HG02763 (cell line): ENCODE measurements at regions not wholly inside any gene's neighbourhood (a gene's known extent, or its start where the extent isn't known, plus 50 kb on each side); places are given as distances from the start of the nearest gene placed in this dataset.
"Not testable (repeated sequence)": the region's sequence is repeated elsewhere in the genome, so short reads cannot be mapped to it uniquely, and the experiment has no call there.

Source experiments
- ATAC-seq: cut with Tn5 transposase; IDR thresholded peaks from one replicate; pipeline ENCODE4 v1.9.1; 2021; ENCODE audit warnings: mild to moderate bottlenecking, moderate library complexity; ENCODE audit not compliant: unreplicated experiment

- no peak for ATAC-seq
Measured at GRCh38 chr12:59055204-59055860, 135.0 kb upstream of the LRIG3 start.

- not testable (repeated sequence) for ATAC-seq
Measured at GRCh38 chr12:59053266-59053899, 133.1 kb upstream of the LRIG3 start.

- ATAC-seq, result no peak
Measured at GRCh38 chr12:59046763-59047534, 126.6 kb upstream of the LRIG3 start.

- ATAC-seq, result no peak
Measured at GRCh38 chr12:59044791-59045190, 124.5 kb upstream of the LRIG3 start.

GRCh38 chr12:59041241-59042121 lies 121.2 kb upstream of the LRIG3 start:
- ATAC-seq, result no peak

- no peak for ATAC-seq
Measured at GRCh38 chr12:59040656-59041055, 120.4 kb upstream of the LRIG3 start.

- no peak for ATAC-seq
Measured at GRCh38 chr12:59040043-59040442, 119.7 kb upstream of the LRIG3 start.

- no peak for ATAC-seq
Measured at GRCh38 chr12:59039005-59039404, 118.7 kb upstream of the LRIG3 start.

- ATAC-seq, result no peak
Measured at GRCh38 chr12:59036973-59037762, 116.9 kb upstream of the LRIG3 start.

- ATAC-seq, result no peak
Measured at GRCh38 chr12:59036347-59036746, 116.0 kb upstream of the LRIG3 start.

- no peak for ATAC-seq
Measured at GRCh38 chr12:59031313-59031712, 111.0 kb upstream of the LRIG3 start.

- no peak for ATAC-seq
Measured at GRCh38 chr12:59030415-59030814, 110.1 kb upstream of the LRIG3 start.

GRCh38 chr12:59027199-59027598 lies 106.9 kb upstream of the LRIG3 start:
- no peak for ATAC-seq

- ATAC-seq, result no peak
Measured at GRCh38 chr12:59023861-59024424, 103.6 kb upstream of the LRIG3 start.

- no peak for ATAC-seq
Measured at GRCh38 chr12:59020073-59020946, 100.0 kb upstream of the LRIG3 start.

GRCh38 chr12:59014885-59015284 lies 94.6 kb upstream of the LRIG3 start:
- no peak for ATAC-seq

GRCh38 chr12:59010941-59011340 lies 90.6 kb upstream of the LRIG3 start:
- ATAC-seq, result no peak

GRCh38 chr12:59010118-59010517 lies 89.8 kb upstream of the LRIG3 start:
- no peak for ATAC-seq

- ATAC-seq, result no peak
Measured at GRCh38 chr12:59007620-59008019, 87.3 kb upstream of the LRIG3 start.
